NCI-H2227 treated with DMSO at 0.1 percent for 48 hours (cell line): ENCODE measurements at regions not wholly inside any gene's neighbourhood (a gene's known extent, or its start where the extent isn't known, plus 50 kb on each side); places are given as distances from the start of the nearest gene placed in this dataset.

Source experiments
- DNase-seq: peaks from one replicate; lab custom pipeline; 2025; lab: John Stamatoyannopoulos, UW

- DNase-seq = no peak
Observed at GRCh38 chr20:22916021-22916842, 118.9 kb upstream of the SSTR4 start.

DNA sequence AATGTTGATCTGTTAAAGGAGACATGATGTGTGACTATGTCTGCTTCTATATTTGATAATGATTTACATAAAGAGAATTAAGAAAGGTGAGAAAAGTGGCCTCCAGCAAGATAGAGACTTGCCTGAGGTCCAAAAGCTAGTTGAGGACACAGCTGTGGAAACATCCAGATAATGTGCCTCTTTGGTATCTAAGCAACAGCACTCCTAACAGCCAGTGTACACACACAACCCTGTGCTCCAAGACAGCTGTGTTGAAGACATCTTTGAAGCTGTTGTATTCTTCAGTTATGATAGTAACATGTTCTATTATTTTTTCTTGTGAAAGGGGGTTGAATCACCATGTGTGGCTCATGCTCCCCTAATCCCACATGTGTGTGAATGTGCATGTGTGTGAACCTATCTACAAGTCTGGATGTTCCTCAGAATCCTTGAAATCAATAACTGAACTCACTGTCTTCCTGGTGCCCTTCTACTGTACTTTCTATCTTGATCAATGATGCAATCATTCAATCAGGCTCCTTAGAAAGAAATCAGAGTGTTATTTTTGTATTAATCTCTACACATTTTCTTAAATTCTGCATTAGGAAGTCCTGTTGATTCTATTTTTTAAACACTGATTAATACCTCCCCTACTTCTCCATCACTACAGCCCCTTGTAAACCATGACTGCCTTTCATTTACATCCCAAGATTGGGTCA is 116.7 kb upstream of the SSTR4 start:
- no peak for DNase-seq

- no peak for DNase-seq
Observed at GRCh38 chr20:22920898-22921297, 114.2 kb upstream of the SSTR4 start.

DNA sequence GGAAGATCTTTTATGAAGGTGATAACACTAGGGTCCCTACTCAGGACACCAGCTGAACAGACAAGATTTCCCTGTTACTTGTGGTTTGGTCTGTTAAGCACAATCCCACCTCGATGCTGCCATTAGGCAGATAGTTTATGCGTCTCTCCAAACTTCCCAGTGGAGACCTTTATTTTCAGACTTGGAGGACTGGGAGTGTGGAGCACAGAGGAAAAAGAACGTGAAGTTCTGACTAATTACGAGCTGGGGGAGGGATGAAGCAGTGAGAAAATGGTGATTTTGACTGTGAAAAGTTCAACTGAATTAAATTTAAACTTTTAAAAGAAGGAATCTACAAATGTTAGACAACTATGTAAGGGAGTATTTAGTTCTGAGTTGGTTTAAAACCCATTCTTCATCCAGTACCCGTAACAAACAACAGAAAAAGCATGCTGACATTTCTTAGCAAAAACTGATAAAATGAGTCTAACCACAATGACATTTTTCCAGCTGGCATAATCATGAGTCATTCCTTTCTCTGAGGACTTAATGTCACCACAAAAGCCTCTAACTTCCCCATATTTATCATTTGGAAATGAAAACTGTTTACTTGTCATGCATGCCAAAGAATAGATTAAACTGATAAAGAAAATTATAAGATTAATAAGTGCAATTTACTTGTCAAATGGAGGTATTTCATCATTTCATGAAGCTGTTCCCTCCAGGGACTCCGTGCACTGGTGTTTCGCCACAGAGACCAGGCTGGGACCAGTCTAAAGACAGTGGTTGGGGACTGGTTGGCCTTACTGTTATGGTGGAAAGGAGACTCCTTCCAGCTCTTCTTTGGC is 113.3 kb upstream of the SSTR4 start:
- no peak for DNase-seq

GRCh38 chr20:22922987-22923386 is 112.1 kb upstream of the SSTR4 start:
- DNase-seq = no peak

DNA sequence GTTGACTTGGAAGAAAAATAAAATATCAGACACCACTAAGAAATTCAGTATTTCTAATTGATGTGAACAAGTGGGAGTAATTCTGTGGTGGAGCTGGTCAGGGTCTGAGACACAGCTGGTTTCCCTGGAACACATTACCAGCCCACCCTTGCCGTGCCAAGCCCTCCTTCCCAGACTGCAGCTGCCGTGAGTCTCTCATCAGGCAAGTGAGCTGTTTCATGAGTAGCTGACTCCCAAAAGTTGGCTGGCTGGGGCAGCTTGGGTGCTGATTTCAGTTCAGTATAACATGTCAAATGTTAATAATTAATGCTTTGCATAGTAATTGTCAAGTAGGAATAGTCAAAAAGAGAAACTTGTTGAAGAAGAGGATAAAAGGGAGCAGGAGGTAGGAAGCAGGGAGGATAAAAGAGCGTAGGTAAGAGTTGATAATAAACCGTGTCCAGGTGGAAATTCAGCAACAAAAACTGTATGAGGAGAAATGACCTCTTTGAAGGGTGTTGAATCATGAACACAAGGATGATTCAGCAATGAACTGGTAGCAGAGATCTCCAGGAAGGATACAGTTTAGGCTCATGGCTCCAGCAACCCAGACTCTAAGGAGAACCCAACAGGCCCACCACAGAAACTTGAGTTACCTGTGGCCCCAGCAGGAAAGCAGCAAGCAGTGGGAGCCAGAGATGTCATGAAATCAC is 110.9 kb upstream of the SSTR4 start:
- no peak for DNase-seq

DNA sequence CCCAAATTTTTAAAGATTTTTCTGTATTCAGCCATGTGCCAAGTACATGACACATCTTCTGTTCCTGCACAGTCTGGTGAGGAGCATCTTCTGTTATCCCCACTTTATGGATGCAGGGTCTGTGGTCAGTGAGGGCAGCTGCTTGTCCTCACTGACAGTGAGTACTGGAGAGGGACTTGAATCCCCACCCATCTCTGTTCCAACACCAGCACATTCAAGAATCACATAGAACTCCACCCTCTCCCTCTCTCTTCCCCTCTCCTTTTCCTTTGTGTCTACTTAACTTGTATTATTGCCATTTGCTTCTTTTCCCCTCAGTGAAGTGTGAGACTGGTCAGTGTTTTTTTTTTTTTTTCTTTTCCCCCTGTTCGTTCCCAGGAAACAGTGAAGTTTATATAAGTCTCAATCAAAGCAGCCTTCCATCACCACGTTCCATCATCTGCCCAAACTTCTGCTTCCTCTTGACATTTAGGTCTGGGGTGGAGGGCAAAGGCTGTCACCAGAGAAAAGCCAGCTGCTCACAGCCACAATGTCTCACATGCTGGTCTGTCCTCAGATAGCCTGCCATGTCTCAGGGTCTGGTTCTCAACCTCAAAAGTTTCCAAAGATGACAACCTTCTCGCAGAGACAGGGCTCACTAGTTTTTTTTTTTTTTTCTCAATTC is 110.0 kb upstream of the SSTR4 start:
- no peak for DNase-seq

- DNase-seq = no peak
Observed at GRCh38 chr20:22925613-22925983, 109.5 kb upstream of the SSTR4 start.

GRCh38 chr20:22927537-22927936 is 107.6 kb upstream of the SSTR4 start:
- no peak for DNase-seq

DNA sequence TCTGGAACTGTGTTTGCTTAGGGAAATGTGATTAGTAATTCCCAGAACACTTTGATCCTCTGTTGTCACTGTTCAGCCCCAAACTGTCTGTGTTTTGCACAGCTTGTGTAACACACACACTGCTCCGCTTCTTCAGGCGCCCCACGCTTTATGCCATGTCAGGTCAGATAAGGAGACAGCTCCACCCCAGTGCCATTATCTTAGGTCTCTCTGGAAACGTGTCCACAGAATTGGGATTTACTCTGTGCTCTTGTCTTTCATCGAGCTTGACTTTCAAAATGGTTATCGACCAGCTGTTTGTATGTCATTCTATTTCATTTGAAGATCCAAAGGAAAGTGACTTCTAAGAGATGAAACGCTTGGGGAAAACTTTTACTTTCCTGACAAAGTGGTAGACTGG is 106.4 kb upstream of the SSTR4 start:
- no peak for DNase-seq

GRCh38 chr20:22929661-22930060 is 105.5 kb upstream of the SSTR4 start:
- no peak for DNase-seq

DNA sequence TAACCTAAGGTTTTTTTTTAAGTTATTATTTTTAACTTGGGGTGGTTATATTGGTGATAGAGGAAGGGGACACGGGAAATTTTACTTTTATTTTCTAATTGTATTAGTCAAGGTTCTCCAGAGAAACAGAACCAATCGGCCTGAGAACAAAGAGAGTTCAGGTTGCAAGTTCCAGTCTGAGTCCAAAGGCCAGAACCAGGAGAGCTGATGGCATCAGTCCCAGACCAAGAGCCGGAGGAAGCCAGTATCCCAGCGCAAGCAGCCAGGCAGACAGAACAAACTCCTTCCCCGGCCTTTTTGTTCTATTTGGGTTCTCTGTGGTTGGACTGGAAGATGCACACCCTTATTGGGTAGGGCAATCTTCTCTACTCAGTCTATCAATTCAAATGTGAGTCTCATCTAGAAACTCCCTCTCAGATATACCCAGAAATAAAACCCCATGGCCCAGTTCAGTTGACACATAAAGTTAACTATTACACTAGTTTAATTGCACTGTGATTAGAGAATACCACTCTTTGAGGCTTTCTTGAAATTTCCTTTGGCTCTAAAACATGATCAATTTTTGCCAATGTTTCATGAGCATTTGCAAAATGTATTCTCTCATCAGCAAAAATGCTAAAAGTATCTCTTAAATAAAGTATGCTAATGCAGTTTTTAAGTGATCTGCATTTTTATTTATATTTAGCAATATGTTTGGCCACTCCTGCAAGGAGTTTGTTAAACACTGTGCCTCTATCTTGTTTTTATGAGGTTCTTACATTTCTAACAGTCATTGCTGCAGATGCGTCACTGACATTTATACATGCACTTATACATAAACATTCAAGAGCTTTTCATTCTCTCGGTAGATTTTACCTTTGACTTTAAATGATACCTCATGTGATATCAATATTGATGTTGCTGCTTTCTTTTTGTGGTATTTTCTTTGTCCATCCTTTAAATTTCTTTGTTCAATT is 103.2 kb upstream of the SSTR4 start:
- no peak for DNase-seq

- DNase-seq = no peak
Observed at GRCh38 chr20:22939181-22939580, 95.9 kb upstream of the SSTR4 start.

GRCh38 chr20:22940350-22940749 is 94.8 kb upstream of the SSTR4 start:
- DNase-seq = no peak

- DNase-seq = no peak
Observed at GRCh38 chr20:22941550-22941949, 93.6 kb upstream of the SSTR4 start.

GRCh38 chr20:22942742-22943141 is 92.4 kb upstream of the SSTR4 start:
- no peak for DNase-seq

DNA sequence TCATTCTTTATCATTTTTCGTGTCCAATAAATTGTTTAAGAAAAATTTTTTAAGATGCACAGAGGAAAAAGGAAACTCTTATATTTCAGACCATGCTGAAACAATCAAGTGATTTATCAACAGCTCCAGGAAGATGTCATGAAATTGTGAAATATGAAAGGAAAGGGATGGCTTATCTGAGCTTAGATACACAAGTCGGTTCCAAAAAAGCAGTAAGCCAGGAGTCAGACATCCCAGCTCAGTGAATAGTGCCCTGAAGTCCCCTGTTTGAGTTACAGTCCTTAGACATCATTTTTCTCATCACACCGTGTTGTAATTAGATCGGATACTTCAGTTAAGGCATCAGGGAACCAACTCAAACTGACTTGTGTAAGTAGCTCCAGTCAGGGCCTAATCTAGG is 91.0 kb upstream of the SSTR4 start:
- DNase-seq = no peak

DNA sequence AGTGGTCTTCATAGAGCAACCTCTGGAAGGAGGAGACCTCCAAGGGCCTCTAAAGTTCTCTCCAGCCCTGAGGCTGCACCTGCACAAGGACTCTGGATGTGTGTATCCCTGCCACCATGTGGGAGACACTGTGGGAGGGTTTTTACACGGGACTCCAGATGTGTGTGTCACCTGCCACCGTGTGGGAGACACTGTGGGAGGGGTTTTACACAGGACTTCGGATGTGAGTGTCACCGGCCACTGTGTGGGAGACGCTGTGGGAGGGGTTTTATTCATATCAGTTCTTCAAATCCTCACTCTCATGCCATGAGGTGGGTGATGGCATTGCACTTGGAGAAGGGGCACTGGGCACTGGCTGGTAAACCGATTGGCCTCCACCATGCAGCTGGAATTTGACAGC is 90.2 kb upstream of the SSTR4 start:
- DNase-seq = no peak

- DNase-seq = no peak
Observed at GRCh38 chr20:22946596-22946995, 88.5 kb upstream of the SSTR4 start.

DNA sequence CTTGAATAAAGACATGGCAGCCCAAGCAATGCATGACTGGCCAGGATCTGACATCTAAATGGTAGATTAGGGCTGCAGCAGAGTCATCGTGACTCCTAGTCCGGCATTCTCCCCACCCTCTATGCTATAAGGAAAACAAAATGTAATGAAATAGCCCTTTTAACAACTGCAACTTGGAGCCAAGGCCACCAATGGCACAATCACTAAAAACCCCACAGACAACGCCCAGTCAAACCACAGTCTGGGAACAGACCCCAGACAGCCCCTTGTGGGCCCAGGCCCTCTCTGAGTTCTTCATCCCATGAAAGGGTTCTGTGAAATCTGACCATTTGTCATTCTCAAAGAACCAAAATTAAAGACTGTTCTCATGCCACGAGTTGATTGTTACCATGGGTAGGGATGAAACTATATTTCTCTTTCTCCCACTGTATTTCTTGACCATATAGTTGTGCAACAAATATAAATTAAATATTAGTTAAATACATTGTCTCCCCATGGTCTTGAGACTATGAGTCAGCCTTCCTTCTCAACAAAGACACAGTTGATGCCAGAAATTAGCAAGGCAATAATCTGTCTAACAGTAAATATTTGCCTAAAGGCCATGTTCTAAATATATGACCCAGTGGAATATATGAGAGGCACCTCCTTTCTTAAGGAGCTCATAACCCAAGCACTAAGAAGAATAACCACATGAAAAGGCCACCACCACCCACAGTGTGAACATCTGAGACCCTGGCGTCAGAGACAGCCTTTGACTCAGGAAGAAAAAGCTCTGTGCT is 85.6 kb upstream of the SSTR4 start:
- no peak for DNase-seq
